Activated CD4-positive, alpha-beta memory T cell treated with anti-CD3 and anti-CD28 coated beads, Interleukin-2, amount 10 ng/mL, durations not matched to agents 7 days and 5 days (primary cell): ENCODE measurements at regions not wholly inside any gene's neighbourhood (a gene's known extent, or its start where the extent isn't known, plus 50 kb on each side); places are given as distances from the start of the nearest gene placed in this dataset.

ENCODE experiments used
- CTCF ChIA-PET: fragments of 350-600 bp; sonication (Branson Sonifier 250); formaldehyde crosslinking; loops from one replicate; lab custom pipeline; 2021; ENCODE audit warnings: antibody characterized with exemption, inconsistent platforms; lab: Charles Lee
- POLR2A ChIA-PET: fragments of 350-600 bp; sonication (Branson Sonifier 250); formaldehyde crosslinking; loops from one replicate; lab custom pipeline; 2021; ENCODE audit warnings: antibody characterized with exemption; lab: Charles Lee
- DNase-seq: peaks from one replicate; pipeline ENCODE4 v3.0.0-alpha.2; 2020
- H3K27ac Mint-ChIP-seq: one replicate; pipeline ENCODE4 v1.8.0; 2021; ENCODE audit warnings: mild to moderate bottlenecking, mixed read lengths
- H3K27me3 Mint-ChIP-seq: one replicate; pipeline ENCODE4 v1.8.0; 2021; ENCODE audit warnings: mixed read lengths
- H3K36me3 Mint-ChIP-seq: one replicate; pipeline ENCODE4 v1.8.0; 2021; ENCODE audit warnings: low read depth, mixed read lengths
- H3K4me1 Mint-ChIP-seq: one replicate; pipeline ENCODE4 v1.8.0; 2021; ENCODE audit warnings: mixed read lengths
- H3K4me3 Mint-ChIP-seq: one replicate; pipeline ENCODE4 v1.8.0; 2021; ENCODE audit warnings: mild to moderate bottlenecking, mixed read lengths
- H3K9me3 Mint-ChIP-seq: one replicate; pipeline ENCODE4 v1.8.0; 2021; ENCODE audit warnings: mixed read lengths

DNA sequence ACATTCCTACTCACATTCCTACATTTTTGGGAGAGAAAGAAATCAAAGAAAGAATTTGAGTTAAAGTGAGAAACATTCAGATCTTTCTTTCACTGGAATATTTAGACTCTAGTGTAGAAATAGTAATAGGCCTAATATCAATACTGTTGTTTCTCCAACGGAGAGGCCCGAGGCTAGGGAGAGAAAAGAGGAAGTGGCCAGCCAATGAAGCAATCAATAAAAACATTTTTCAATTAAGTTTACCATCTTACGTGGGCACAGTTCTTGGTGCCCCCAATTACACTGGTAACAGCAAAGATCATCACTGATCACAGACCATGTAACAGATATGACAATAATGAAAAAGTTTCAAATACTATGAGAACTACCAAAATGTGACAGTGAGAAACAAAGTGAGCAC, 281.4 kb downstream of the GPM6A start:
- POLR2A ChIA-PET = no interaction called here
- no peak overlapping the region for H3K27ac Mint-ChIP-seq
- DNase-seq = no peak

DNA sequence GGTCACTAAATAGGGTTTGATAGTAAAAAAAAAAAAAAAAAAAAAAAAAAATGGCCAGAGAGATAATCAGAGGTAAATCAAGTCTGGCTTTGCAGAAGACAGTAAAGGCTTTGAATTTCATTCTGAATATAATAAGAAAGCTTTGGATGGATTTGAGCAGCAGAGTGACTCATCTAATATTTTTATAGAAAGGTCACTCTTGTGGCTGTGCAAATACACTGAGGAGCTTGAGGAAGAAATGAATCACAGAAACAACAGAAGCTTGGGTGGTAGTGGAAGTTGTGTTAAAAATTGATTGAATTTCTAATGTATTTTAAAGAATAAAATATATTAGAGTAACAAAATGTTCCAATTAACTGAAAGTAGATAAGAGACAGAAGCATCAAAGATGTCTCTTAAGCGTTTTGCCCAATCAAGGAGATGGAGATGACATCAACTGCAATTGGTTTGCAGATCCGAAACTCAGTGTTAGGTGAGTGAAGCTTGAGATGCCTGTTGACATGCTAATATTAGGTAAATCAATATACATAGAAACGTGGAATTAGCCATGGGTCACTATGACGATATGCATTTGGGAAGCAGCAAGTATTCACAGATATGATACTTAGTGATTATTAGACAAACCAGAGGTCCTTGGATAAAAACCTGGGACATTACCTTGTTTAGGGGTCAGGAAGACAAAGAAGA, 280.5 kb downstream of the GPM6A start:
- POLR2A ChIA-PET = no interaction called here
- CTCF ChIA-PET = no interaction called here
- peaks cover 11% of the 10 kb centered on the region for H3K9me3 Mint-ChIP-seq
- no peak overlapping the region for H3K27ac Mint-ChIP-seq
- H3K4me1 Mint-ChIP-seq = no peaks in the 10 kb centered on the region
- no peak for DNase-seq
- H3K36me3 Mint-ChIP-seq = no peaks in the 10 kb centered on the region
- no peaks in the 10 kb centered on the region for H3K27me3 Mint-ChIP-seq
- no peak overlapping the region for H3K4me3 Mint-ChIP-seq

More for the DNA sequence above, 281.4 kb downstream of the GPM6A start:
- no peak overlapping the region for H3K4me3 Mint-ChIP-seq
- CTCF ChIA-PET = no interaction called here
- peaks cover 11% of the 10 kb centered on the region for H3K9me3 Mint-ChIP-seq
- no peaks in the 10 kb centered on the region for H3K27me3 Mint-ChIP-seq
- H3K4me1 Mint-ChIP-seq = no peaks in the 10 kb centered on the region
- no peaks in the 10 kb centered on the region for H3K36me3 Mint-ChIP-seq

DNA sequence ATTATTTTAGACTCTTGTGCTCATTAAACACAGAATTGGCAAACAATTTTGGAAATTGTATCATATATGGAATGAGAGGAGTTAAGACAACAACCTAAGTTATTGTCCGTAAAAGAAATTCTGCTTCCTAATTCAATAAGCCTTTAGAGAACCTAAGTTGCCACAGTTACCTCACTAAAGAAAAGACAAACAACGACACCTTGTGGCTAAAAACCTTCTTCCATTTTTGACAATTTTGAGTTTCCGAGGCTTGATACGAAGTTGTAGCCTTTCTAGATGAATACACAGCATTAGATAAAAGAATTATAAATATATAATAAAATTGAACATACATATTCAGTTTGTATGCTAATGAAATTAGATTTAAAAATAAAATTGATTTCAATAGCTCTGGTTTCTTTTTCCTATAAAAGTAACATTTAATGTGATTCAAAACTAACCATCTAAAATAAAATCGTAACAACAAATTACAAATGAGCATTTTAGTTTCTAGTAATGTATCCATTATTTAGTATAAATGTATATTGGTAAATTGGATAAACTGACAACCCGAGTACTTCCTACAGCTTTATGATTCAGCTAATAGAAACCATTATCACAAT, 275.1 kb downstream of the GPM6A start:
- ChIA-PET CTCF (no interaction called here), POLR2A (no interaction called here)
- no peak overlapping the region for H3K27ac Mint-ChIP-seq
- H3K9me3 Mint-ChIP-seq = no peaks in the 10 kb centered on the region
- DNase-seq = no peak
- H3K4me1 Mint-ChIP-seq = no peaks in the 10 kb centered on the region
- no peaks in the 10 kb centered on the region for H3K36me3 Mint-ChIP-seq
- H3K4me3 Mint-ChIP-seq = no peak overlapping the region
- H3K27me3 Mint-ChIP-seq = no peaks in the 10 kb centered on the region

GRCh38 chr4:175539498-175539897, 272.6 kb downstream of the GPM6A start:
- DNase-seq = no peak
- ChIA-PET CTCF (no interaction called here), POLR2A (no interaction called here)
- Mint-ChIP-seq H3K27ac (no peak overlapping the region), H3K4me3 (no peak overlapping the region), H3K36me3 (no peaks in the 10 kb centered on the region), H3K9me3 (no peaks in the 10 kb centered on the region), H3K4me1 (no peaks in the 10 kb centered on the region), H3K27me3 (no peaks in the 10 kb centered on the region)

DNA sequence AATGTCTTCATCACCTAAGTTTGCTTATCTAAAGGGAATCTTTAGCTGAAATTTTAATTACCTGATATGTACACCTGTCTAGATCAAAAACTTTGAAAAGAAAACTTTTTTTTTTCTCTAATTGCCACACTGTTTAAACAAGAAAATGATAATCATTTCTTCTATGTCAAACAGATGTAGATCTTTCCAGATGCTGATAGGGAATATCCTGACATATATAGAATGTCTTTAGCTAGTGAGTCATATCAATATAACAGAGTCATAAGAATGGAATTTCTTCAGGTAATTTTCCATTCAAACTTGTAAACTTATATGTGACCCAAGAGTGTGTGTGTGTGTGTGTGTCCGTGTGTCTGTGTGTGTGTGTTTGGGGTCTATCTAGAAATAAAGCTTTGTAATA, 271.9 kb downstream of the GPM6A start:
- CTCF ChIA-PET = no interaction called here
- Mint-ChIP-seq H3K36me3 (no peaks in the 10 kb centered on the region), H3K4me3 (no peak overlapping the region), H3K27ac (no peak overlapping the region), H3K4me1 (no peaks in the 10 kb centered on the region), H3K9me3 (no peaks in the 10 kb centered on the region), H3K27me3 (no peaks in the 10 kb centered on the region)
- POLR2A ChIA-PET = no interaction called here
- DNase-seq = no peak

DNA sequence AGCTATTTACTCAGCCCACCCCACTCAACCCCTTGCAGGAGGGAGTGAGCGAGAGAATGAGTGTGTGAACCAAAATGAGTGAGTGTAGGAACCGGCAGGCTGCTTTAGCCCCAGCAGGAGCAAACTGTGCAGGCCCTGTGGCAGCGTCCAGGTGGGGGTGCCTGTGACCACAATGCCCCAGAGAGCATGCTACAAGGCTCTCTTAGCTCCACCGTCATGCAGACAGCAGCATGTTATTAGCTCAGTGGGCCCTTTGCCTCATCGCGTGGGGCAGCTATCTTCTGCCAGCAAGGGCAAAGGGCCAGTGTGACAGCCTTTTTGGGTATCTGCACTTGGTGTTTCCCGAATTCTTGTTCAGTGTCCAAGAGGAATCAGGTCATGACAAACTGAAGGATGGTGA, 271.3 kb downstream of the GPM6A start:
- H3K4me3 Mint-ChIP-seq = no peak overlapping the region
- H3K36me3 Mint-ChIP-seq = no peaks in the 10 kb centered on the region
- no peaks in the 10 kb centered on the region for H3K9me3 Mint-ChIP-seq
- H3K4me1 Mint-ChIP-seq = no peaks in the 10 kb centered on the region
- no peak for DNase-seq
- no peaks in the 10 kb centered on the region for H3K27me3 Mint-ChIP-seq
- ChIA-PET CTCF (no interaction called here), POLR2A (no interaction called here)
- H3K27ac Mint-ChIP-seq = no peak overlapping the region

- POLR2A ChIA-PET = no interaction called here
- CTCF ChIA-PET = no interaction called here
- H3K27ac Mint-ChIP-seq = no peak overlapping the region
Measured at GRCh38 chr4:175542786-175543185, 269.3 kb downstream of the GPM6A start.

DNA sequence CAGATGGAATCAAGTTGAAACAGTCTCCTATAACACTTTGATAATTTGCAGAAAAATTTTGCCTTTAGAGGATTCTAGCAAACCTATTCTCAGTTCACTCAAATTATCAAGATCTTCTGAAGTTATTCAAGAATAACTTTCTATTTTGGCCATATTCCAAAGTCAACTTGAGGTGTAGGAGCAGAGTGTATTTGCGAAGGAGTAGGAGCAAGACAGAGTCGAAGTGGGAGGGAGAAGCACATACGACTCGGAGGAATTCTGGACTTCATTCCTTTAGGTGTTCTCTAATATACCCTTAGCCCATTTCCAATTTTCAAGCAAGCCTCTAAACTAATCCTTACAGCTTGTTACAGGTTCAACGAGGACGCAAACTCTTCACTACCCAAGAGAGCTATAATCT, 252.9 kb downstream of the GPM6A start:
- Mint-ChIP-seq H3K27me3 (no peaks in the 10 kb centered on the region), H3K27ac (no peak overlapping the region), H3K9me3 (no peaks in the 10 kb centered on the region), H3K36me3 (no peaks in the 10 kb centered on the region), H3K4me3 (no peak overlapping the region), H3K4me1 (no peaks in the 10 kb centered on the region)
- ChIA-PET POLR2A (no interaction called here), CTCF (interaction anchor here (0.7 kb wide), 1 partner anchor 212 kb away, joined by 8 read pairs; no protein-coding TSS in a partner anchor)
- no peak for DNase-seq

More at GRCh38 chr4:175542786-175543185, 269.3 kb downstream of the GPM6A start:
- DNase-seq = no peak
- H3K27me3 Mint-ChIP-seq = no peaks in the 10 kb centered on the region
- no peaks in the 10 kb centered on the region for H3K36me3 Mint-ChIP-seq
- no peaks in the 10 kb centered on the region for H3K4me1 Mint-ChIP-seq
- H3K9me3 Mint-ChIP-seq = no peaks in the 10 kb centered on the region
- H3K4me3 Mint-ChIP-seq = no peak overlapping the region

DNA sequence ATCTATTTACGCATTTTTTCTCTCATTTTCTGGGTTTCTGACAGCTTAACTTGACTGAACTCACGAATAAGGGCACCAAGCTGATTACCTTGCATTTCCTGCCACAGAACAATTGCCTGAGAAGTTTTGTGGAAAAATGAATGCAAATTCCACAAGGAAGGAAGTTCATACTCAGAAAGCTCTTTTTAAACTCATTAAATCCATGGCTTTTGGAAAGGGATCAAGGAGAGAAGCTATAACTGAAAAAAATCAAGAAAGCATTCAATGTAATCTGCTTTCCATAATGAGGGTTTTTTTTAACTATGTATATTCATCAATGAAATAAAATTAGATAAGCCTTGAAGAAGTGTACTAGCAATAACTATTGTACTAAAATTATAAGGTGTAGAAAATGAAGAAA, 252.5 kb downstream of the GPM6A start:
- Mint-ChIP-seq H3K4me1 (no peaks in the 10 kb centered on the region), H3K36me3 (no peaks in the 10 kb centered on the region), H3K9me3 (no peaks in the 10 kb centered on the region), H3K4me3 (no peak overlapping the region), H3K27ac (no peak overlapping the region), H3K27me3 (no peaks in the 10 kb centered on the region)
- no peak for DNase-seq
- CTCF ChIA-PET = no interaction called here
- POLR2A ChIA-PET = no interaction called here

GRCh38 chr4:175560604-175561003, 251.5 kb downstream of the GPM6A start:
- Mint-ChIP-seq H3K36me3 (no peaks in the 10 kb centered on the region), H3K9me3 (no peaks in the 10 kb centered on the region)
- POLR2A ChIA-PET = no interaction called here

DNA sequence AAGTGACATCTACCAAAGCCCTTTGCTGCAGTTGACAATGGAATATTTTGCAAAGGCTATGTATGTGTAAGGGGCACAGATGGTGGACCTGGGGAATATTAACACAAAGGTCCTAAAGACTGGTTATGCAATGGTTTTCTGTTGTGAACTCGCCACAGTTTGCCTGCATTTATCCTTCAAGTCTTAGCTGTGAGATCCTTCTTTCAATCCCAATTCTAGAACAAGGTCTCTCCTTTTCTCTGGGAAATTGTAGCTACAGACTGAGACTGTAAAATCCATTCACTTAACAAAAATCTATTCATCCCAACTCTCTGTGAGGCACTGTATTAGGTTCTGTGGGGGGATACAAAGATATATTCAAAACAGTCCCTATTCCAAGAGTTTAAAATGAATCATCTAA, 250.4 kb downstream of the GPM6A start:
- no peak overlapping the region for H3K4me3 Mint-ChIP-seq
- no peak overlapping the region for H3K27ac Mint-ChIP-seq
- no peaks in the 10 kb centered on the region for H3K9me3 Mint-ChIP-seq
- no peaks in the 10 kb centered on the region for H3K4me1 Mint-ChIP-seq
- DNase-seq = no peak
- no peaks in the 10 kb centered on the region for H3K27me3 Mint-ChIP-seq
- ChIA-PET CTCF (no interaction called here), POLR2A (no interaction called here)
- no peaks in the 10 kb centered on the region for H3K36me3 Mint-ChIP-seq

More at GRCh38 chr4:175560604-175561003, 251.5 kb downstream of the GPM6A start:
- Mint-ChIP-seq H3K4me3 (no peak overlapping the region), H3K4me1 (no peaks in the 10 kb centered on the region), H3K27me3 (no peaks in the 10 kb centered on the region), H3K27ac (no peak overlapping the region)
- DNase-seq = no peak
- CTCF ChIA-PET = no interaction called here

- H3K27ac Mint-ChIP-seq = no peak overlapping the region
- no peaks in the 10 kb centered on the region for H3K27me3 Mint-ChIP-seq
- no peaks in the 10 kb centered on the region for H3K9me3 Mint-ChIP-seq
- CTCF ChIA-PET = no interaction called here
- POLR2A ChIA-PET = no interaction called here
- H3K36me3 Mint-ChIP-seq = no peaks in the 10 kb centered on the region
- no peak for DNase-seq
- H3K4me1 Mint-ChIP-seq = no peaks in the 10 kb centered on the region
- H3K4me3 Mint-ChIP-seq = no peak overlapping the region
Measured at GRCh38 chr4:175562111-175562510, 250.0 kb downstream of the GPM6A start.

DNA sequence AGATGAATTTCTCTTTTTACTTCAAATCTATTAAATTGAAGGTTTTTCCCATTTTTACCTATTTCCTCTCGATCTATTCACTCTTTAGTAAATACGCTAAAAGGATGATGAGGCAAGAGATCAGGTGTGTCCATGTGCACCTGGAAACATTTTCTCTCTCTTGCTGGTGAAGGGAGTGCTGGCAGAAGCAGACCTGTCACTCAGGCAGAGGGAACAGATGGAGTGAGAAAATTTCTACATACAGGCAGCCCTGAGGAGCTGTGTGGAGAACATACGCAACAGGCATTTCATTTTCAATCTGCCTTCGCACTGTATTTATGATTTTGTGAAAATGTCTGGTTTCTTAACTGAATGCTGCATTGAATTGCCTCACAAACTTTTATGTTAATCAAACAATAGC, 249.5 kb downstream of the GPM6A start:
- POLR2A ChIA-PET = no interaction called here
- Mint-ChIP-seq H3K36me3 (no peaks in the 10 kb centered on the region), H3K9me3 (no peaks in the 10 kb centered on the region), H3K4me3 (no peak overlapping the region), H3K4me1 (no peaks in the 10 kb centered on the region), H3K27me3 (no peaks in the 10 kb centered on the region), H3K27ac (no peak overlapping the region)
- CTCF ChIA-PET = no interaction called here
- no peak for DNase-seq
